Stimulated activated CD4-positive, alpha-beta T cell treated with anti-CD3 and anti-CD28 coated beads, Interleukin-12 subunit alpha, Interleukin-12 subunit beta, amount 100 ng/mL, for 24 hours (primary cell): ENCODE measurements at regions not wholly inside any gene's neighbourhood (a gene's known extent, or its start where the extent isn't known, plus 50 kb on each side); places are given as distances from the start of the nearest gene placed in this dataset.
"Not testable (repeated sequence)": the region's sequence is repeated elsewhere in the genome, so short reads cannot be mapped to it uniquely, and the experiment has no call there.

Experiments used
- DNase-seq, 2 experiments: peaks; one replicate each; pipeline ENCODE4 v3.0.0-alpha.2; 2020; ENCODE audit warnings: low read depth in 2 of 2

GRCh38 chr5:173429489-173430150 is 101.4 kb upstream of the STC2 start:
- DNase-seq = no peak

DNA sequence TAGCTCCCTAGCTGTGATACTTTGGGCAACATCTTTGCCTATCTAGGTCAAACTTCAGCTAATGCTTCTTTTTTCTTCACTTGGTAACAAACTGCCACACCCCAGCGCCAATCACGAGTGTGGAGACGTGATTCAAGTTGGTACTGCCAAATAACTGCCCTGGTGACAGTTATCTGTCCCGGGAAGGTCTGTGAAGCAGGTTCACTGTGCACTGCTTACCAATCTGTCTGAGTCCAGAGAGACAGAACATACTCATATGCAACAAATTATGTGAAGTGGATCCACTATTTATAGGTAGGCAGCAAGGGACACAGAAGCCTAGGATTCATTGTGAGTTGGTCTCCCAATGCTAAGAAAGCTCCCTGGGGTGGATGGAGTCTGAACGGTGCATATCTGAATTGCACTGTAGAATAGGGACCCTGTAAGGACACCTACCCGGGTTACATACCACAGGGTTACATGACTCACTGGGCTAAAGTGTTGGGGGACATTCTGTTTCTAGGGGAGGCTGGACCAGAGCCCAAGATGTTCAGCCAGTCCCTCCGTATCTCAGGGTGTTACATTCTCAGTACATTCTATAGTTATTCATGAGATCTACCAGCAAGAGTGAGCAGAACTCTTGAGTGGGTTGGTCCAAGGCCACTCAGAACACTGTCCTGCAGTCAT is 95.4 kb upstream of the STC2 start:
- no peak for DNase-seq

GRCh38 chr5:173420108-173420507 is 91.9 kb upstream of the STC2 start:
- no peak for DNase-seq

GRCh38 chr5:173413471-173413982 is 85.3 kb upstream of the STC2 start:
- DNase-seq = no peak

- no peak for DNase-seq
Observed at GRCh38 chr5:173412566-173412965, 84.4 kb upstream of the STC2 start.

- no peak for DNase-seq
Observed at GRCh38 chr5:173411791-173412555, 83.8 kb upstream of the STC2 start.

DNA sequence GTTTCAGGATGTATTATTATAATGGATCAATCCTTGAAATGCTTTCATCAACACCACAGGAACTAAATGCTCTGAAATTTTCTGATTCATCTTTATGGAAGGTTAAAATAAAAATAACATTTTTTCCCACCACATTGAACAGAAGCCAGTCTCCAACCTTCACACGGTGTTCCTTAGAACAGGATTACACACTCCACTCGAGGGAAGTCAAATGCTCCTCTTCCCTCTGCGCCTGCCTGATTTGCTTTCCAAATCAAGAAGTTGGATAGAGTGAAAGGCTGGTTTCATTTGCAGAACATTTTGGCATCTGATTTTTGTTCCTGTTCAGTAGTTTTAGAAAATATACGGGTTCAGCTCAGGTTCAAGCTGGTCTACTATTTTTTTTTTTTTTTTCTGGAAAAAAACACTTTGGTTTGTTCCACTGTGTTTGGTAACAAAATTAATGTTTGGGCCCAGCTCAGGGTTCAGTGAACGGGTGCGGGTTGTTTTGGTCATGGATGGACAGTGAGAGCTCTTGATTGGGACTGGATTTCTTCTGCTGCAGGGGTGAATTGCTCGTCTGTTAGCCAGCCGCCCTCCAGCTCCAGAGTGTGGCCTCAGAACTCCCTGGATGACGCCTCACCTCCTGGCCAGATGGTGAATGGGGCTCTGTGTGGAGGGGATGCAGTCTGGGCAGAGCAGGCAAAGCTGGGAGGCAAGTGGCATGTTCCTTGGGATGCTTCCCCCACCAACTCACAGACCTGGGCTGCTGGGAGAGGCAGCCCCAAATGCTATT is 82.4 kb upstream of the STC2 start:
- no peak for DNase-seq

DNA sequence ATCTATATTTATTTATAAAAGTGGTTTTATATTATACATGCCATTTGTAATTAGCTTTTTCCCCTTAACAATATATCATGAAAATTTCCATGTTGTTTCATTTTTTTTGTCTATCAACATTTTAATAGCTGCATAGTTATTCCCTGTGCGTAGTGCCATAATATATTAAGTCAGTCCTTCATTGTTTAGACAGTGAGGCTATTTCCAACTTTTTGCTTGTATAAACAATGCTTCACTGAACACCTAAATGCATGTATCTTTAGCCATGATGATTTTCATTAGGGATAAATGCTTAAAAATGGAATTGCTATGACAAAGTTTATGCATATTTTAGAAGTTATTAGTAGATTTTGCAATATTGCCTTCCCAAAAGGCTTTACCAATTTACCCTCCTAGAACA is 80.7 kb upstream of the STC2 start:
- DNase-seq = no peak

DNA sequence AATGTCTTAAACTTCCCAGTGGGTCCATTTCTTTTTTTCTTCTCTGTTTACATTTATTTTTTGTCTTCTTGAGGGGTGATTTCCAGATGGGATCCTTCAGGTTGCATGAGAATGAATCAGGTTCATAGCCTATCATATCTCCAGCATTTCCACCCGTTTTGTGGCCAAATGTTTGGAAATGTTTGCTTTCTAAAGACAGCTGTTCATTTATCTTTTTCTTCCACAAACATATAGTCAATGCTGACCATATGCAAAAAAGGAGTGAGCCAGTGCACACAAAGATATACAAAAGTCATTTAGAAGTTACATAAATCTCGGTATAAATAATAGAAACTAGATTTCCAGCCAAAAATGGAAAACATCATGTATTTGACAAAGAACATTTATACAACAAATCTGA is 71.6 kb upstream of the STC2 start:
- DNase-seq = no peak

GRCh38 chr5:173397516-173397915 is 69.3 kb upstream of the STC2 start:
- no peak for DNase-seq

- DNase-seq = no peak
Observed at GRCh38 chr5:173396311-173396993, 68.2 kb upstream of the STC2 start.

DNA sequence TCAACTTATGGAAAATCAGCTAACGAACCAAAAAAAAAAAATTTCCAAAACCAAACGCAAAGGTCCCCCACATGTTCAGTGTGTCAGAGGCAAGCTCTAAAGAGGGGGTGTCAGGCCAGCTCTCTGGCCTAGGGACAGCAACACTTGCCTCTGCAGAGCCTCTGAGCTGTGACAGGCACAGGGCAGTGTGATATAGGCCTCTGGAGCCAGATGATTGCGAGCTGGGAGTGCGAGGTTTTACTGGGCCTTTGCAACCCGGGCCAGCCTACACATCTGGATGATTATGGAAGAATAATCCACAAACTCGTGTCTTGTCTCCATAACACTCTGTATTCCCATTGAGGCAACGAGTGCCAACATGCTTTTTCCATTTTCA is 67.7 kb upstream of the STC2 start:
- DNase-seq = no peak

DNA sequence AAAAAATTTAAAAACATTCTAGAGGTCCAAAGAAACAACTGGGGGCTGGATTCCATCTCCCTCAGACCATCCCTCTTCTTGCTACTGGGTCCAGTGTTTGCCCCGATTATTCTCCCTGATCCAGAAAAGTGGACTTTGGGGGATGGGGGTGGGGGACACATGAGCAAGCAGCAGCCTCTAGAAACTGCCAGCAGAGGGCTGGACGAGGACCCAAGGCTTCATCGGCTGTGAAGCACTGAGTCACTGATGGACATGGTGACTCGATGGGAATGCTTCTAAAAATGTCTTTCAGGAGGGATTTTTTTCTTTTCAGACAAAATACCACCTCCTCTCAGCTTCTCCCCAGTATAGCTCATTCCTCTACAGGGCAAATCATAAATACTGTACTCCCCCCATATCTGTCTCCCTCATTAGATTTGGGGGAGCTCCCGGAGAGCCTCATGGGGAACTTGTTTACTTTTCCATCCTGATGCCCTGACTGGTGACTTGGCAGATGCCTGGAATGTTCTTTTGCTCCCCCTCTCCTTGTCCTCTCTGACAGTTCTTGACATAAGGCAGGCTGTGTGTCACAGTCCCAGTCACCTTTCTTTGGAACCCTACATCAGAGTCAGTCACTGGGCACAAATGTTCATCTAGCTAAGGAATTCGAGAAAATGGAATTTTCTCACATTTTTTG is 67.2 kb upstream of the STC2 start:
- DNase-seq = no peak

- no peak for DNase-seq
Observed at GRCh38 chr5:173394701-173395100, 66.5 kb upstream of the STC2 start.

GRCh38 chr5:173392172-173392571 is 64.0 kb upstream of the STC2 start:
- no peak for DNase-seq

DNA sequence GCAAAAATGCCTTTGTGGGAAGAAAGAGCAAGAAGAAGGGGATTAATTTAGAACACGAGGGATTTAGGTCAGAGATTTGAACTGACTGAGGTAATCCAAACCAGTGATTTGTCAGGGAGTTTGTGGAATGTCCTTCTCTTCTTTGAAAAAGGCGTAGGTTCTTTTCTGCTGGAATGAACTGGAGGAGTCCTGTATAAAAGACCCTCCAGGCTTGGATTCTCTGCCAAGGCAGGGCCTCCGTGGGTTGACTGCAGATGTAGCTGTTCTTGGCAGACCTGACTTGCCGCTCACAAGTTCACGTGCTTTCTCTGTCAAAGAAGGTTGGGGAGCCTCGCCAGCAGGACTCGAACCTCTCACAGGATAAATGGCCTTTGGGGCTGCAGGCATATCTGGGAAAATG is 62.8 kb upstream of the STC2 start:
- DNase-seq = no peak

DNA sequence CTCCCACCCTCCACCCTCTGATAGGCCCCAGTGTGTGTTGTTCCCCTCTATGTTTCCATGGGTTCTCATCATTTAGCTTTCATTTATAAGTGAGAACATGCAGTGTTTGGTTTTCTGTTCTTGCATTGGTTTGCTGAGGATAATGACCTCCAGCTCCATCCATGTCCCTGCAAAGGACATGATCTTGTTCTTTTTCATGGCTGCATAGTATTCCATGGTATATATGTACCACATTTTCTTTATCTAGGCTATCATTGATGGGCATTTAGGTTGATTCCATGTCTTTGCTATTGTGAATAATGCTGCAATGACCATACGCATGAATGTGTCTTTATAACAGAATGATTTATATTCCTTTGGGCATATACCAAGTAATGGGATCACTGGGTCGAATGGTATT is 59.1 kb upstream of the STC2 start:
- not testable (repeated sequence) for DNase-seq

DNA sequence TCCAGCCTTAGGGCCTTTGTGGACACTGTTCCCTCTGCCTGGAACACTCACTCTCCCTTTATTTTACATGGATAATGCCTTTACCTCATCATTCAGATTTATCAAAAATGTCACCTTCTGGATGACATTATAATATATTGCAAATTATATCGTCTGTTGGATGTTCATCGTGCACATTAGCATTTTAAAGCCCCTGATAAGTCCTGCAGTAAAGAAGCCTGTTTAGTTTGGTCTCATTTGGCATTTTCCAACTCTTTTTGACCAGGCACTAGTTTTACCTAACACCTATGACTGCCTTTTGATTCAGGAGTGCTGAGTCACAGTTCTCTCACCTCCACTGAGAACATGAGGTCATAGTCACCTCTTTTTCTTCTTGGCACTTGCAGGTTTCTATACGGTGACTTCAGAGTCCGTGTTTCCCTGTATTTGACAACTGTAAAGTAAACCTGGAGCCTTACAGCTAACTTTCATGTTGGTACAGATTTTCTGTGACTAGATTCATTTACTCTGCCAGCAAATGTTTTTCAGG is 57.7 kb upstream of the STC2 start:
- DNase-seq = no peak

DNA sequence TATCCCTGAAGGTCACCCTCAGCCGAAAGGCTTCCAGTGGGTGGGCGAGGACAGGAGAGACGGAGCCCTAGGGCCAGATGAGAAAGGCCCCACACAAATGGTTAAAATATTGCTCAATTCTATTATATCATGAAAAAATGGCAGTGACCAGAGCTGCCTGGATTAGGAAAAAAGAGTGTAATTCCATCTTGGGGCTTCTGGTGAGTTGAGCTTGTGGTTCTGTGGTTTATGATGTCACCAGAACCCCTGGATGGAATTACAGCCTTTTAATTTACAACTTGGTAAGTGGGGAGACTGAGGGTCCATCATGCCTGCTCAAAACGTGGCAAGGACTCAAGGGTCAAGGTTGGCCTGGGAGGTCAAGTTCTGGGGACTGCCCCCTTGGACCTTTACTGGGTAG is 55.5 kb upstream of the STC2 start:
- no peak for DNase-seq

DNA sequence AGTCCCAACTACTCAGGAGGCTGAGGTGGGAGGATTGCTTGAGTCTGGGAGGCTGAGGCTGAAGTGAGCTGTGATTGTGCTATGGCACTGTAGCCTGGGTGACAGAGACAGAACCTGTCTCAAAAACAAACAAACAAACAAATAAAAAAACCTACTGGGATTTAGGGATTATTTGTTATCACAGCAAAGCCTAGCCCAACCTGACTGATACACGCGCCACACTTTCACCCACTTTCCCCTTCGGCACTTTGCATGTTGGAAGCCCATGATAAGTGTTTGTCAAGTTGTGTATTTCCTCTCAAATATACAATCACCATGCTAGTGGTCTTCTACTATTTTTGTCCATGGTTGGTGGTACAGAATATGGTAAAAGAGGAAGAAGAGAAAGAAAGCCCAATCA is 50.5 kb upstream of the STC2 start:
- no peak for DNase-seq
